MM.1S (cell line): ENCODE measurements at regions not wholly inside any gene's neighbourhood (a gene's known extent, or its start where the extent isn't known, plus 50 kb on each side); places are given as distances from the start of the nearest gene placed in this dataset.

Experiments used
- EZH2 ChIP-seq: fragments of 300-600 bp; sonication (generic); optimal IDR thresholded peaks from 2 replicates; pipeline ENCODE3; 2017; ENCODE audit warnings: low read depth, mild to moderate bottlenecking, antibody characterized with exemption, low read length, mixed read lengths
- TF ChIP-seq, protein P1 (sequence below): fragments of 300-600 bp; sonication (generic); IDR thresholded peaks from 2 replicates; pipeline ENCODE4 v1.5.1; 2016; ENCODE audit warnings: antibody characterized with exemption, low read length, mixed read lengths

DNA sequence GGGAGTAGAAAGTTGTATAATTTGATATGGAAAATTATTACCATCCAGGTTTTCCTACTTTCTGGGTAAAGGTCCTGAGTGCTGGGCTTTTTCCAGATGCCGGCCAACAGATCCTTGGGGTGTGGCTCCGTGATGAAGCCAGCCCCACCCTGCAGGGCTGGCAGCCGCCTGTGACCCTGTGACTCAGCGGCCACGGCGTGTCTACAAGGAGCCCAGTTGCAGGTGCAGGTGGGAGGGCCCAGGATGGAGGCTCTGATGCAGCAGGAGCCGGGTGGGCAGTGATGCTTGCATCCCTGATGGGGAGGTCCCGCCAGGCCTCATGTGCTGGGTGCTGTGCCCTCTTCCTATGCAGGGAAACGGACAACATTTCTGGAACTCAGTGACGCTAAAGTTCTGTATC lies 96.0 kb upstream of the ALKAL2 start:
- TF ChIP-seq, protein P1, sequence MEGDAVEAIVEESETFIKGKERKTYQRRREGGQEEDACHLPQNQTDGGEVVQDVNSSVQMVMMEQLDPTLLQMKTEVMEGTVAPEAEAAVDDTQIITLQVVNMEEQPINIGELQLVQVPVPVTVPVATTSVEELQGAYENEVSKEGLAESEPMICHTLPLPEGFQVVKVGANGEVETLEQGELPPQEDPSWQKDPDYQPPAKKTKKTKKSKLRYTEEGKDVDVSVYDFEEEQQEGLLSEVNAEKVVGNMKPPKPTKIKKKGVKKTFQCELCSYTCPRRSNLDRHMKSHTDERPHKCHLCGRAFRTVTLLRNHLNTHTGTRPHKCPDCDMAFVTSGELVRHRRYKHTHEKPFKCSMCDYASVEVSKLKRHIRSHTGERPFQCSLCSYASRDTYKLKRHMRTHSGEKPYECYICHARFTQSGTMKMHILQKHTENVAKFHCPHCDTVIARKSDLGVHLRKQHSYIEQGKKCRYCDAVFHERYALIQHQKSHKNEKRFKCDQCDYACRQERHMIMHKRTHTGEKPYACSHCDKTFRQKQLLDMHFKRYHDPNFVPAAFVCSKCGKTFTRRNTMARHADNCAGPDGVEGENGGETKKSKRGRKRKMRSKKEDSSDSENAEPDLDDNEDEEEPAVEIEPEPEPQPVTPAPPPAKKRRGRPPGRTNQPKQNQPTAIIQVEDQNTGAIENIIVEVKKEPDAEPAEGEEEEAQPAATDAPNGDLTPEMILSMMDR = no peak
- TF ChIP-seq EZH2 = no peak
